Fibroblast of villous mesenchyme (primary cell): ENCODE measurements at regions not wholly inside any gene's neighbourhood (a gene's known extent, or its start where the extent isn't known, plus 50 kb on each side); places are given as distances from the start of the nearest gene placed in this dataset.

Source experiments
- DNase-seq: peaks from one replicate; pipeline ENCODE4 v3.0.0-alpha.2; 2010; ENCODE audit warnings: low read depth
- H3K4me3 ChIP-seq: 2 replicates; pipeline ENCODE4 v1.5.1; 2011; ENCODE audit warnings: low read depth, mild to moderate bottlenecking, low read length
- CTCF ChIP-seq: IDR thresholded peaks from 2 replicates; pipeline ENCODE4 v1.5.1; 2012; ENCODE audit warnings: low read depth, mild to moderate bottlenecking, low read length; ENCODE audit not compliant: insufficient read depth

- no peak overlapping the region for H3K4me3 ChIP-seq
- DNase-seq = no peak
- TF ChIP-seq CTCF = no peak
These were observed 114.2 kb downstream of the ZNF621 start for GRCh38 chr3:40639006-40639405.

GRCh38 chr3:40642812-40643211, 118.1 kb downstream of the ZNF621 start:
- TF ChIP-seq CTCF = no peak
- DNase-seq = no peak
- H3K4me3 ChIP-seq = no peak overlapping the region

- TF ChIP-seq CTCF = no peak
- DNase-seq = no peak
- H3K4me3 ChIP-seq = no peak overlapping the region
These were observed 121.1 kb downstream of the ZNF621 start for GRCh38 chr3:40645883-40646282.

GRCh38 chr3:40649346-40649745, 124.6 kb downstream of the ZNF621 start:
- TF ChIP-seq CTCF = no peak
- no peak for DNase-seq
- H3K4me3 ChIP-seq = no peak overlapping the region

GRCh38 chr3:40652072-40652471, 127.3 kb downstream of the ZNF621 start:
- no peak for DNase-seq

GRCh38 chr3:40653001-40653400, 128.2 kb downstream of the ZNF621 start:
- DNase-seq = no peak
- no peak overlapping the region for H3K4me3 ChIP-seq
- no peak for TF ChIP-seq CTCF

More at GRCh38 chr3:40652072-40652471, 127.3 kb downstream of the ZNF621 start:
- no peak overlapping the region for H3K4me3 ChIP-seq
- TF ChIP-seq CTCF = no peak

- no peak for DNase-seq
- no peak overlapping the region for H3K4me3 ChIP-seq
- no peak for TF ChIP-seq CTCF
These were observed 129.1 kb downstream of the ZNF621 start for GRCh38 chr3:40653878-40654277.
